CD4-positive, alpha-beta T cell treated with Interleukin-4 for 4 hours (primary cell): ENCODE measurements at regions not wholly inside any gene's neighbourhood (a gene's known extent, or its start where the extent isn't known, plus 50 kb on each side); places are given as distances from the start of the nearest gene placed in this dataset.

ENCODE experiments used
- DNase-seq: peaks from one replicate; pipeline ENCODE4 v3.0.0-alpha.2; 2020

DNA sequence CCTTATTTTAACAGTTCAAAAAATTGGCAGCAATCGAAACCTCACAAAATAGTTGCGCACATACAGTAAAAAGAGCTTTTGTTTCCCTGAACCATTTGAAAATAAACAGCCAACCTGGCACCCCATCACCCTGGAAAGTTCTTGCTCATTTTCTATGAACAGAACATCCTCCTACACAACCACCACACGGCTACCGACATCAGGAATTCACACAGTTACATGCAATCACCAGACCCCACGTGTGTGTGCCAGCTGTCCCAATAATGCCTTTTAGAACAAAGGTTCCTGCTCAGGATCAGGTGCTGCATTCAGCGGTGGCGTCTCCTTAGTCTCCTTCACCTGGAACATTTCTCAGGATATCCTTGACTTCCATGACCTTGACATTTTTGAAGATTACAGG, 186.5 kb downstream of the KLF13 start:
- no peak for DNase-seq

GRCh38 chr15:31516440-31516839, 189.8 kb downstream of the KLF13 start:
- DNase-seq = no peak

DNA sequence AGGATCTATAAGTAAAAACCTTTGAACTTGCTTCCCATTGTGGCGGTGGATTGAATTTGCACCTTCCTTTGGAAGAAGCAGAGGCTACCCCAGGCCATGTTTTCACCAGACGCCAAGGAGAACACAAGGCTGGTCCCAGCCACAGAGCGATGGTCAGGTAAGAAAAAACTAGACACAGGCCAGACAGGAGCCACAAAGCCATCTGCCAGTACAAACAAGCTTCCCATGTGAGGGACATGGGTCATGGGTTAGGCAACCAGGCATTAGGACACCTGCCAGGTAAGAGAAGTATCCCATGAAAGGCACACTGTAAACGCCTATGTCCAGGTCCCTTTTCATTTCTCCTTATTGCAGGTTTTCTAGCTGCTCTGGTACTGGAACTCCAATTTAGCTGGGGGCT, 190.2 kb downstream of the KLF13 start:
- DNase-seq = no peak

- DNase-seq = no peak
These were observed 191.1 kb downstream of the KLF13 start for GRCh38 chr15:31517711-31518110.

DNA sequence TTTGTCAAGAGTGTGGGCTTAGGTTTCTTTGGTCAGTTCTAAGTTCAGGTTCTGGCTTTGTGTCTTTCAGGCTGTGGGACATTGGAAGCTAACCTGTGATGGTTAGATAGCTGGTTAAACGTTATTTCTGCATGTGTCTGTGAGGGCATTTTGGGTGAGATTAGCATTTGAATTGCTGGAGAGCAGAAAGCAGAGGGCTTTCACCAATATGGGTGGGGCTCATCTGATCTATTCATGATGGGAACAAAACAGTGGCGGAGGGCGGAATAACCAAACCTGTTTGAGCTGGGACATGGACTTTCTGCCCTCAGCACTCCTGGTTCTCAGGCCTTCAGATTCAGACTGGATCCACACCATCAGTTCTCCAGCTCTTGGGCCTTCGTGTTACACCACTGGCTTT, 195.4 kb downstream of the KLF13 start:
- DNase-seq = no peak

GRCh38 chr15:31523027-31523654, 196.5 kb downstream of the KLF13 start:
- no peak for DNase-seq

GRCh38 chr15:31523655-31524049, 197.0 kb downstream of the KLF13 start:
- DNase-seq = no peak

DNA sequence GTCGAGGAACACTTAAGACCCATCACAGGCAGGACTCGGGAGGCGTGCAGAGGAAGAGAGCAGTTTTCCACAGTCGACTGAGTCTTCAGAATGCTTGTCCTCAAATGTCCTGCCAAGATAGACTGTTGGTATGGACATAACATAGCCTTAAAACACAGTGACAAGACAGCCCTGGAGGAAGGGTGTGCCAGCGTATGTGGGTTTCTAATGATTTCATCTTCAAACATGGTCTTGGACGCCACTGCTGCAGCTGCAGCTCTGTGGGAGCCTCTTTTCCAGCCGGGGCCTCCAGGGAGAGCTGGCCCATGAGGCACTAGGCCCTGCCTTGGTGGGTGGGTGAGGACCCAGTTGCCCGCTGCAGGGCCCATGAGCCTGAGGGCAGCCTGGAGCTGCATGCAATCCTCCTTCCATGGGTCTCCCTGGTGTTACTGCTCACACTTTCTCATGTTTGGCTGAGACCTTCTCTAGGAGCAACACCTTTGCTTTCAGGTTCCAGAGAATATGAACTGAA, 198.6 kb downstream of the KLF13 start:
- DNase-seq = no peak

DNA sequence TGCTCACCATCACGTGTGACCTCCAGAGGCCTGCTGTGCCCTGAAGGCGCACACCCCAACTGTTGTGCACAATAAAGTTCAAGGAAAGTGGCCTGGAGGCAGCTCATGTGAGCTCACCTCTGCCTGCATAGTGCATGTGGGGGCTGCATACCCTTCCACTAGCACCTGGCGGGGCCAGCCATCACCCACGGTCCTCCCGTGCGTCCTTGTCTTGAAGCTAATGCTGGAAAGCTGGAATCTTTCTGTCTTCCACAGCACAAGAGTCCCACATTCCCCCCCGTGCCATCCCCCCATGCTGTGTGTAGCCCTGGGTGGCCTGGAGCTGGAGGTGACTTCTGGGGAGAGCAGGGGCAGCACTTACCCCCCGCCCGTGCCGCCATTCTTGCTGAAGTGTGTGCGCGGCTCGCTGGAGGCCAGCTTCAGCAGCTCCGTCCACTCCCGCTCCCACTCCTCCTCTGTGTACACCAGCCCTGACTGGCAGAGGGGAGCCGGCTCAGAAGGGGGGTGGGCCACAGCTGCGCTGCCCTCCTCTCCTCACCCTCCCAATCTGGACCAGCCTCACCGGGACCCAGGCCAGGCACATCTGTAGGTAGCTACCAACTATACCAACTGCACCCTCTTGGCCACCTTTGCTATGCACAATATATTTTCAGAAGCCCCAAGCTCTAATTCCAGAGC, 199.5 kb downstream of the KLF13 start:
- DNase-seq = no peak

- DNase-seq = no peak
These were observed 200.5 kb downstream of the KLF13 start for GRCh38 chr15:31526916-31527690.

GRCh38 chr15:31528846-31529245, 202.2 kb downstream of the KLF13 start:
- DNase-seq = no peak

DNA sequence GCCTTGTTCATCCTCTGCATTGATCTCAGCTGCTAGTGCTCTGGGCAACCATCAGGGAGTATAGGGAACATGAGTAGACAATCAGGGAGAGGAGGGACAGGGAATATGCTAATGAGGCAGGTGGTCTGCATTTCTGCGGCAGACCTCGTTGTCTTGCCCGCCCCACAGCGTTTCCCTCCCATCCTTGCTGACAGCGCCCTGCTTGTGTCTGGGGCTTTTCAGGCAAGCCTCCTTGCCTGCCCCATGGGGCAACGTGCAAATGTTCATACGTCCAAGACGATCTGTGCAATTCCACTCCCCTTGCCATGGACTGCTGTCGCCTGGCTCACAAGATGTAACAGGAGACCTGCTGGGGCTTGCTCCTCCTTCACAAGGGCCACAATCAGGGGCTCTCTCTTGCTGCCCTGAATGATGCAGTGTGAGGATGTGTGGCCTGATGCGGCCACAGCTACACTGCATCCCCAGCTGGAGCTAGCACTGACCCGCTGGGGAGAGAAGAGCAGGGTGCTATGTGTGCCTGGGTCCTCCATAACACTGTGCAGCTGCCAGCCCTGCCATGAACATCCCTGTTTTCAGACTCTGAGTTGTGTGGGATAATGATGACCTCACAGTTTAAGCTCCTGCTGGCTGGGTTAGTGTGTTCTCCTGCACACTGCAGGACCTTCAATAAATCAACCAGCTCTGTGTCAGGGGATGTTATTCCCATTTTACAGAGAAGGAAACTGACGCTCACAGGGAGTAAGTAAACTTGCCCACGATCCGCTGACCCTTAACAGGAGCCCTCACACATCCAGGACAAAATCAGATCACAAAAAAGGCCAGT, 211.3 kb downstream of the KLF13 start:
- DNase-seq = no peak

GRCh38 chr15:31540633-31541032, 214.0 kb downstream of the KLF13 start:
- DNase-seq = no peak

DNA sequence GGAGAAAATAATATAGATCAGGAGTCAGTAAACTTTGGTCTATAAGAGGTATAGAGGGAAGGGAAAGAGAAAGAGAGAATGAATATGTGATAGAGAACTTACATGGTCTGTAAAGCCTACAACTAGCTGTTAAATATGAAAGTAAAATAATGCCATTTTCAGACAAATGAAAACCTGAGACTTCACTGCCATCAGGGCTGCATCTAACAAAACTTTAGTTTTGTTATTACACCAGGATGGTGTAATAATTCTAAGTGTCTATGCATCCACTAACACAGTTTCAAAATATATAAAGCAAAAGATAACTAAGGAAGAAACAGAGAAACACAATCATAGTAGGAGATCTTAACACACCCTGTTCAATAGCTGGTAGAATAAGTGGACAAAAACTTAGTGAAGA, 217.7 kb downstream of the KLF13 start:
- no peak for DNase-seq

DNA sequence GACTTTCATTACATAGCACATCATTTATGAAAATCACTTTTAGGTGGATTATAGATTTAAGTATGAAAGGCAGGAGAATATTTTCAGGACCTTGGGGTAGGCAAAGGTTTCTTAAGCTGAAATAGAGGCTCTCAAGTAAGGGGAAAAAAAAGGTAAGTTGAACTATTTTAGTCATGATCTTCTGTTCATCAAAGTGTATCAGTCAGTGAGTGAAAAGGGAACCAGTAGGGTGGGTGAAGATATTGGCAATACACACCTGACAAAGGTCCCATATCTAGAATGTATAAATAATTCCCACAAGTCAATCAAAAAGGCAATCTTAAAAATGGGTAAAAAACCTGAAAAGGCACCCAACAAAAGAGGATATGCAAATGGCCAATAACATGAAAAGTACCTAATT, 218.6 kb downstream of the KLF13 start:
- DNase-seq = no peak

DNA sequence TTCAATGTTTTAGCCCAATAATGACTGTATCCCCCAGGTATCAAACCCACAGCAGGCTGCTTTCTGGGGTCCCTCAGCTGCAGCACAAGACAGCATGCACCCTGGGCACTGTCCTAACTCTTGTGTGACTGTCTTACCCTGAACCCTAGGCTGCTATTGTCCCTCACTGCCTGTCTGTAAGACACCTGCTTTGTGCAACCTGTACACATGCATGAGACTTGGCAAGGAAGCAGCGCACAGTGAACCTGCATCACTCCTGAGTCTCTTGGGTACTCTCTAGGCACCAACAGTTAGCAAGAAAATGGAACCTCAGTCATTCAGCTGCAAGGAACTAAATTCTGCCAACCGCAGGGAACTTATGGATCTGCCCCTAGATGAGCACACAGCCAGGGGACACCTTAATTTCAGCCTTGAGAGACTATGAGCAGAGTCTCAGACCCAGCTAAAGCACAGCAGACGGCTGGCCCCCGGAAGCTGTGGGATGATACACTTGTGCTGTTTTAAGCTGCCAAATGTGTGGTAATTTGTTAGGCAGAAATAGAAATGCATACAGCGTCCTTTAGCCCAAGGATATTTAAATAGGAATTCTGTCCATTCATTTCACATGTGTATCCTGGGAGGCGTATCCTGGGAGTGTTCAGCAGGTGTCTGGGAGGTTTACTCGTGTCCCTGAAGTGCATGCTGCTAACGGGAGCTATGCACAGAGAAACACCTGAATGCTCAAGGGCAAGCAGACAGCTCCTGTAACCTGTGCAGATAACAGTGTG, 223.8 kb downstream of the KLF13 start:
- DNase-seq = no peak

GRCh38 chr15:31551323-31551722, 224.7 kb downstream of the KLF13 start:
- no peak for DNase-seq

GRCh38 chr15:31552482-31553099, 226.0 kb downstream of the KLF13 start:
- DNase-seq = no peak

DNA sequence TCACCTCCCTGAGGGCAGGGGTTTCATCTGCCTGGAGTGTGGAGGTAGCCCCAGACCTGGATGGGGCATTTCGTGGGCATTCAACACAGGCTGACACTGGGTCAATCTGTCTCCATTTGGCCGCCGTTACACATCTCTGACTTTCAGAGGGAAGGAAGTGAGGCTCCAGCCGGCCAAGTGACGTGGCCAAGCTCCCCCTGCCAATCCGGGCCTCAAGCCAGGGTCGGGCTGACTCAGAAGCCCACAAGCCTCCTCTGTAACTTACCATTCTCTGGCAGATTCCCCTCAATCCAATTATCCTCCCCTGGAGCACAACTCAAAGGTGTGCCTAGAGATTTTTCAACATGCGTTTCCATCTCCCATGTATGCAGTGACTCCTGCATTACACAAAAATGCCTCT, 227.6 kb downstream of the KLF13 start:
- no peak for DNase-seq

DNA sequence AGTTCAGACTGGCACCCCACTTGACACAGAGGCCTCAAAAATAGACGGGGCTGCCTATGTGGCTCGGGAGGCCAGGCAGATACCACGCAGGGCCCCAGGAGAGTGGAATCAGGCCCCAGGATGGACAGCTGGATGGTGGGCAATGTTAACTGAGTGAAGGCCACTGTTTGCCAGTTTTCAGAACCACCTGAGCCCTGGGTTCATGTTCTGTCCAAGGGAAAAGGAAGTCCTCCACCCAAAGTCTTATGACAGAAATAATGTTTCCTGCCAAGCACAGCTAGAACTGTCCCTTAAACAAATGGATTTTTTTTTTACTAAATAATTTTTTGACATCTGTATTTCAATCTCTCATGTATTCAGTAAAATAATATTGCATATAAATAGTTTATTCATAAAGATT, 228.4 kb downstream of the KLF13 start:
- no peak for DNase-seq

- DNase-seq = no peak
These were observed 230.0 kb downstream of the KLF13 start for GRCh38 chr15:31556494-31557150.
